ENCODE measurements at regions not wholly inside any gene's neighbourhood (a gene's known extent, or its start where the extent isn't known, plus 50 kb on each side); places are given as distances from the start of the nearest gene placed in this dataset.
"Not testable (repeated sequence)": the region's sequence is repeated elsewhere in the genome, so short reads cannot be mapped to it uniquely, and the experiment has no call there.

GRCh38 chrX:38484607-38485498 lies 76.5 kb upstream of the TSPAN7 start:
- no peak for FAIRE-seq
- DNase-seq (ENCODE audit: low read depth): no peak
- Mint-ChIP-seq H3K27me3 (ENCODE audit: low read depth, unreplicated experiment) (no peaks in the 10 kb centered on the region), H3K4me3 (ENCODE audit: unreplicated experiment) (no peak overlapping the region), H3K27ac (ENCODE audit: unreplicated experiment) (no peak overlapping the region), H3K4me1 (ENCODE audit: low read depth, unreplicated experiment) (no peaks in the 10 kb centered on the region), H3K9me3 (ENCODE audit: unreplicated experiment) (no peaks in the 10 kb centered on the region), H3K36me3 (ENCODE audit: low read depth, unreplicated experiment) (no peaks in the 10 kb centered on the region)
- Histone ChIP-seq H3K27ac (ENCODE audit: low read depth, low read length) (no peak overlapping the region), H4K20me1 (ENCODE audit: insufficient read depth, low read length) (no peaks in the 10 kb centered on the region), H3K36me3 (ENCODE audit: insufficient read depth, low read length) (no peaks in the 10 kb centered on the region), H3K9me3 (ENCODE audit: insufficient read depth, low read depth, low read length) (no peaks in the 10 kb centered on the region), H3K4me1 (ENCODE audit: insufficient read depth, low read length) (no peaks in the 10 kb centered on the region), H3K4me3 (ENCODE audit: insufficient read depth, low read depth, low read length) (no peak overlapping the region), H3K9ac (ENCODE audit: low read length) (no peak overlapping the region), H3K79me2 (ENCODE audit: insufficient read depth, low read length) (no peaks in the 10 kb centered on the region), H3K27me3 (ENCODE audit: insufficient read depth, low read length) (no peaks in the 10 kb centered on the region), H2AFZ (ENCODE audit: low read depth, low read length) (no peak overlapping the region), H3K4me2 (ENCODE audit: low read length) (no peak overlapping the region)
- TF ChIP-seq, protein P1, sequence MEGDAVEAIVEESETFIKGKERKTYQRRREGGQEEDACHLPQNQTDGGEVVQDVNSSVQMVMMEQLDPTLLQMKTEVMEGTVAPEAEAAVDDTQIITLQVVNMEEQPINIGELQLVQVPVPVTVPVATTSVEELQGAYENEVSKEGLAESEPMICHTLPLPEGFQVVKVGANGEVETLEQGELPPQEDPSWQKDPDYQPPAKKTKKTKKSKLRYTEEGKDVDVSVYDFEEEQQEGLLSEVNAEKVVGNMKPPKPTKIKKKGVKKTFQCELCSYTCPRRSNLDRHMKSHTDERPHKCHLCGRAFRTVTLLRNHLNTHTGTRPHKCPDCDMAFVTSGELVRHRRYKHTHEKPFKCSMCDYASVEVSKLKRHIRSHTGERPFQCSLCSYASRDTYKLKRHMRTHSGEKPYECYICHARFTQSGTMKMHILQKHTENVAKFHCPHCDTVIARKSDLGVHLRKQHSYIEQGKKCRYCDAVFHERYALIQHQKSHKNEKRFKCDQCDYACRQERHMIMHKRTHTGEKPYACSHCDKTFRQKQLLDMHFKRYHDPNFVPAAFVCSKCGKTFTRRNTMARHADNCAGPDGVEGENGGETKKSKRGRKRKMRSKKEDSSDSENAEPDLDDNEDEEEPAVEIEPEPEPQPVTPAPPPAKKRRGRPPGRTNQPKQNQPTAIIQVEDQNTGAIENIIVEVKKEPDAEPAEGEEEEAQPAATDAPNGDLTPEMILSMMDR (IDR thresholded peaks at IDR 0.05; ENCODE audit: insufficient read depth, low read depth, low read length): no peak
- TF ChIP-seq EZH2 (IDR thresholded peaks at IDR 0.05; ENCODE audit: insufficient read depth, low read length): no peak

DNA sequence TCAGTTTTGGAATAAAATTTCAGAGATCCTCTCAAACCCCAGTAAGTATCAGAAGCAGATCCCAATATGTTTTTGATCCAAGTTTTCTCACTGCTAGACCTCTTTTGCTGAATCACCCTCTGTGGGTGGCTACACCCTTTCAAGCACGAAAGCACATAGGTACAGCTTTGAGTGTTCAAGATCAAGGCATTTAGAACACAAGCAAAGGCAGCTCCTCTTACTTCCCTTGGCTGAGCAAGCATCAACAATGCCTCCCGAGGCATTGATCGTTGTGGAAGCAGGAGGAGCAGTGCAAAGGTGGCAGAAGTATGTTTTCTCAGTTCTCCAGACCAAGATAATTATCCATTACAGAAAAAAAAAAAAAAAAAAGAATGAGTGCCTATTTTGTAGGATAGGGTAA lies 72.0 kb upstream of the TSPAN7 start:
- no peaks in the 10 kb centered on the region for H3K79me2 ChIP-seq (ENCODE audit: insufficient read depth, low read length)
- H3K4me2 ChIP-seq (ENCODE audit: low read length): no peak overlapping the region
- no peaks in the 10 kb centered on the region for H3K36me3 ChIP-seq (ENCODE audit: insufficient read depth, low read length)
- H3K4me3 ChIP-seq (ENCODE audit: insufficient read depth, low read depth, low read length): no peak overlapping the region
- no peaks in the 10 kb centered on the region for H3K27me3 ChIP-seq (ENCODE audit: insufficient read depth, low read length)
- Mint-ChIP-seq H3K9me3 (ENCODE audit: unreplicated experiment) (no peaks in the 10 kb centered on the region), H3K27me3 (ENCODE audit: low read depth, unreplicated experiment) (no peaks in the 10 kb centered on the region), H3K4me3 (ENCODE audit: unreplicated experiment) (no peak overlapping the region), H3K27ac (ENCODE audit: unreplicated experiment) (no peak overlapping the region), H3K36me3 (ENCODE audit: low read depth, unreplicated experiment) (no peaks in the 10 kb centered on the region), H3K4me1 (ENCODE audit: low read depth, unreplicated experiment) (no peaks in the 10 kb centered on the region)
- no peaks in the 10 kb centered on the region for H3K9me3 ChIP-seq (ENCODE audit: insufficient read depth, low read depth, low read length)
- H2AFZ ChIP-seq (ENCODE audit: low read depth, low read length): no peak overlapping the region
- H4K20me1 ChIP-seq (ENCODE audit: insufficient read depth, low read length): no peaks in the 10 kb centered on the region
- FAIRE-seq (no peak), DNase-seq (ENCODE audit: low read depth) (no peak)
- no peaks in the 10 kb centered on the region for H3K4me1 ChIP-seq (ENCODE audit: insufficient read depth, low read length)
- TF ChIP-seq, protein P1 (IDR thresholded peaks at IDR 0.05; ENCODE audit: insufficient read depth, low read depth, low read length): no peak
- no peak for TF ChIP-seq EZH2 (IDR thresholded peaks at IDR 0.05; ENCODE audit: insufficient read depth, low read length)
- no peak overlapping the region for H3K27ac ChIP-seq (ENCODE audit: low read depth, low read length)
- no peak overlapping the region for H3K9ac ChIP-seq (ENCODE audit: low read length)

DNA sequence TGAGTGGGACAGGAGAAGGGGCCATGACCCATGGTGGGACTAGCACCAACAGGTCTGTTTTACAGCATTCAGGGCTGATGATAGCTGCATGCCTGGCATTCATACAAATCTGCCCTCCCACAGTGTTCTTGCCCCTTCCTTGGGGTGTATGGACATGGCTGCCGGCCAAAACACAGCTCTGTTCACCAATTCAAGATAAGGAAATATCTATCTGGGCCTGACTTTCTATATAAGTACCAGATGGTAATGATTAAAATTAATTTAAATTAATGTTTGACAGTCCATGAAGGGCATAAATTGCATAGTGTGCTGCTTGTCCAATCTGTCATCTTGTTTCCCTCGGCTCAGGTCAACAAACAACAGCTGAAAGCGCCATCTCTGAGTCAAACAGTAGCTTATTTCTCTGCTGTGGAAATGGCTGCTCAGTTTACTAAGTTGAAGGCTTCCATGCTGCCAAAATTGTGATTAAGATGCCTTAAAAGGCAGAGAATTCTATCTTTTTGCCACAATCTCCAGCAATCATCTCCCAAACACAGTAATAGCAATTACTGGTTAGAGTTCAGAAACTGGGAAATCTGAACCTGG lies 67.0 kb upstream of the TSPAN7 start:
- FAIRE-seq (no peak), DNase-seq (ENCODE audit: low read depth) (no peak)
- no peak overlapping the region for H2AFZ ChIP-seq (ENCODE audit: low read depth, low read length)
- no peaks in the 10 kb centered on the region for H3K4me1 ChIP-seq (ENCODE audit: insufficient read depth, low read length)
- H3K27ac ChIP-seq (ENCODE audit: low read depth, low read length): no peak overlapping the region
- Mint-ChIP-seq H3K27me3 (ENCODE audit: low read depth, unreplicated experiment) (peaks cover 2% of the 10 kb centered on the region), H3K4me1 (ENCODE audit: low read depth, unreplicated experiment) (no peaks in the 10 kb centered on the region), H3K36me3 (ENCODE audit: low read depth, unreplicated experiment) (no peaks in the 10 kb centered on the region), H3K9me3 (ENCODE audit: unreplicated experiment) (no peaks in the 10 kb centered on the region), H3K27ac (ENCODE audit: unreplicated experiment) (no peak overlapping the region), H3K4me3 (ENCODE audit: unreplicated experiment) (no peak overlapping the region)
- no peaks in the 10 kb centered on the region for H3K9me3 ChIP-seq (ENCODE audit: insufficient read depth, low read depth, low read length)
- H3K4me2 ChIP-seq (ENCODE audit: low read length): no peak overlapping the region
- H3K36me3 ChIP-seq (ENCODE audit: insufficient read depth, low read length): no peaks in the 10 kb centered on the region
- no peak overlapping the region for H3K4me3 ChIP-seq (ENCODE audit: insufficient read depth, low read depth, low read length)
- no peaks in the 10 kb centered on the region for H3K27me3 ChIP-seq (ENCODE audit: insufficient read depth, low read length)
- H4K20me1 ChIP-seq (ENCODE audit: insufficient read depth, low read length): no peaks in the 10 kb centered on the region
- no peak overlapping the region for H3K9ac ChIP-seq (ENCODE audit: low read length)
- TF ChIP-seq, protein P1 (IDR thresholded peaks at IDR 0.05; ENCODE audit: insufficient read depth, low read depth, low read length): no peak
- TF ChIP-seq EZH2 (IDR thresholded peaks at IDR 0.05; ENCODE audit: insufficient read depth, low read length): no peak
- no peaks in the 10 kb centered on the region for H3K79me2 ChIP-seq (ENCODE audit: insufficient read depth, low read length)

DNA sequence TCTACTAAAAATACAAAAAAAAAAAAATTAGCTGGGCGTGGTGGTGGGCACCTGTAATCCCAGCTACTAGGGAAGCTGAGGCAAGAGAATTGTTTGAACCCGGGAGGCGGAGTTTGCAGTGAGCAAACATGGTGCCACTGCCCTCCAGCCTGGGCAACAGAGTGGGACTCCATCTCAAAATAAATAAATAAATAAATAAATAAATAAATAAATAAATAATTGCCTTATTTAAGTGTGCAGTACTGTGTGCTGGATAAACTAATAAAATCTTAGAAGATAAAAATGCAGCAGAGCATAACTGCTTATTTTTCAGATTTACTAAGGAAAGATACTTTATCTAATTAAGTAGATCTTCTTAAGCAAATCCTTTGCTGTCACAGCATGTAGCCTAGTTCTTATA lies 61.7 kb upstream of the TSPAN7 start:
- H3K36me3 Mint-ChIP-seq (ENCODE audit: low read depth, unreplicated experiment); DNase-seq (ENCODE audit: low read depth): not testable (repeated sequence)

More for the DNA sequence above, 61.7 kb upstream of the TSPAN7 start:
- not testable (repeated sequence) for H3K4me1 ChIP-seq (ENCODE audit: insufficient read depth, low read length); H3K27ac ChIP-seq (ENCODE audit: low read depth, low read length); H3K9me3 Mint-ChIP-seq (ENCODE audit: unreplicated experiment); H3K27me3 ChIP-seq (ENCODE audit: insufficient read depth, low read length); H2AFZ ChIP-seq (ENCODE audit: low read depth, low read length); H3K79me2 ChIP-seq (ENCODE audit: insufficient read depth, low read length); H3K36me3 ChIP-seq (ENCODE audit: insufficient read depth, low read length); H3K4me2 ChIP-seq (ENCODE audit: low read length); H4K20me1 ChIP-seq (ENCODE audit: insufficient read depth, low read length); H3K27me3 Mint-ChIP-seq (ENCODE audit: low read depth, unreplicated experiment); H3K27ac Mint-ChIP-seq (ENCODE audit: unreplicated experiment); H3K4me3 Mint-ChIP-seq (ENCODE audit: unreplicated experiment); FAIRE-seq; H3K9ac ChIP-seq (ENCODE audit: low read length); H3K4me1 Mint-ChIP-seq (ENCODE audit: low read depth, unreplicated experiment); H3K9me3 ChIP-seq (ENCODE audit: insufficient read depth, low read depth, low read length); H3K4me3 ChIP-seq (ENCODE audit: insufficient read depth, low read depth, low read length)
